Endothelial cell of umbilical vein (primary cell): ENCODE measurements at regions not wholly inside any gene's neighbourhood (a gene's known extent, or its start where the extent isn't known, plus 50 kb on each side); places are given as distances from the start of the nearest gene placed in this dataset.
A peak's percentile ranks its signal among the peaks of the same experiment; 100 is the strongest.

Experiments used
- BruUV-seq: library from RNA; stranded (reverse); fragments of 400-500 nt; replicated peaks from 2 replicates; lab custom pipeline; 2021; lab: Mats Ljungman, UMichigan
- CTCF ChIA-PET: fragments of 300-600, 350-600 bp; sonication (Branson Sonifier 250); formaldehyde crosslinking; loops from one replicate; lab custom pipeline; 2021; ENCODE audit warnings: antibody characterized with exemption, inconsistent platforms; lab: Charles Lee
- POLR2A ChIA-PET: fragments of 300-600, 350-600 bp; sonication (Branson Sonifier 250); formaldehyde crosslinking; loops from one replicate; lab custom pipeline; 2021; ENCODE audit warnings: antibody characterized with exemption, inconsistent platforms; lab: Charles Lee
- DNase-seq: peaks from one replicate; pipeline ENCODE4 v3.0.0-alpha.2; 2011; ENCODE audit warnings: low read depth, low spot score
- FAIRE-seq: peaks from 2 replicates; lab custom pipeline; 2011; peaks lifted over from hg19 to GRCh38; lab: Jason Lieb, UNC
- H2AFZ ChIP-seq: 2 replicates; pipeline ENCODE4 v1.6.0; 2012; ENCODE audit warnings: low read depth, low read length, control low read depth, inconsistent platforms
- H3K27ac ChIP-seq: 2 replicates; pipeline ENCODE4 v1.5.1; 2011; ENCODE audit warnings: low read depth, mild to moderate bottlenecking, control low read depth, low read length, moderate library complexity; ENCODE audit not compliant: insufficient read depth
- H3K27me3 ChIP-seq, 2 experiments: 2 replicates each; pipeline versions ENCODE4 v1.6.0 to v1.6.1; 2011; ENCODE audit warnings: low read length in 2 of 2, mixed read lengths in 1 of 2; ENCODE audit not compliant: control insufficient read depth in 2 of 2, insufficient read depth in 2 of 2
- H3K36me3 ChIP-seq, 2 experiments: 2 replicates in 1 of 2; 3 replicates in 1 of 2; pipeline ENCODE4 v1.5.1; 2011; ENCODE audit warnings: low read length in 2 of 2, mild to moderate bottlenecking in 1 of 2, moderate library complexity in 1 of 2; ENCODE audit not compliant: control insufficient read depth in 2 of 2, insufficient read depth in 2 of 2; ENCODE audit errors: extremely low read depth in 1 of 2
- H3K4me1 ChIP-seq: 3 replicates; pipeline ENCODE4 v1.5.1; 2011; ENCODE audit warnings: mild to moderate bottlenecking, low read length; ENCODE audit not compliant: control insufficient read depth, insufficient read depth; ENCODE audit errors: extremely low read depth
- H3K4me2 ChIP-seq: 2 replicates; pipeline ENCODE4 v1.6.1; 2011; ENCODE audit warnings: low read length, control low read depth, mixed read lengths; ENCODE audit not compliant: insufficient read depth
- H3K4me3 ChIP-seq, 3 experiments: fragments of 200-600 bp in 1 of 3; sonication (generic), shearing (Covaris generic) in 1 of 3; replicated peaks in 1 of 3; 2 replicates each; pipeline ENCODE4 v1.5.1; 2011 to 2016; ENCODE audit warnings: control low read depth in 3 of 3, low read length in 3 of 3, mild to moderate bottlenecking in 2 of 3, inconsistent platforms in 1 of 3, low read depth in 1 of 3, moderate library complexity in 1 of 3; ENCODE audit not compliant: insufficient read depth in 1 of 3
- H3K79me2 ChIP-seq: 2 replicates; pipeline ENCODE4 v1.6.0; 2012; ENCODE audit warnings: low read length, inconsistent platforms; ENCODE audit not compliant: control insufficient read depth, insufficient read depth
- H3K9ac ChIP-seq: replicated peaks from 2 replicates; pipeline ENCODE3; 2011; ENCODE audit warnings: low read length, control low read depth; ENCODE audit not compliant: insufficient read depth; ENCODE audit errors: extremely low read depth
- H3K9me1 ChIP-seq: replicated peaks from 3 replicates; pipeline ENCODE4 v1.6.0; 2011; ENCODE audit warnings: mild to moderate bottlenecking, low read length; ENCODE audit not compliant: control insufficient read depth, insufficient read depth; ENCODE audit errors: extremely low read depth
- H3K9me3 ChIP-seq: replicated peaks from 2 replicates; pipeline ENCODE4 v1.5.1; 2012; ENCODE audit warnings: low read length, inconsistent platforms; ENCODE audit not compliant: control insufficient read depth, insufficient read depth
- H4K20me1 ChIP-seq: replicated peaks from 2 replicates; pipeline ENCODE3; 2011; ENCODE audit warnings: mild to moderate bottlenecking, low read length; ENCODE audit not compliant: control insufficient read depth, insufficient read depth; ENCODE audit errors: extremely low read depth
- CTCF ChIP-seq, 2 donors: IDR thresholded peaks; 1 replicate in 1 of 2; 2 replicates in 1 of 2; pipeline ENCODE4 v1.5.1; 2011; ENCODE audit warnings: low read length in 2 of 2, mild to moderate bottlenecking in 2 of 2, moderate library complexity in 2 of 2, control low read depth in 1 of 2, inconsistent platforms in 1 of 2, low read depth in 1 of 2; ENCODE audit not compliant: insufficient read depth in 1 of 2; ENCODE audit errors: extremely low read depth in 1 of 2
- EZH2 ChIP-seq: IDR thresholded peaks from 2 replicates; pipeline ENCODE4 v1.6.1; 2012; ENCODE audit warnings: borderline replicate concordance, low read depth, mild to moderate bottlenecking, moderate library complexity, low read length, inconsistent platforms; ENCODE audit not compliant: severe bottlenecking
- FOS ChIP-seq: IDR thresholded peaks from 2 replicates; pipeline ENCODE4 v1.6.1; 2011; ENCODE audit warnings: mild to moderate bottlenecking, low read length, moderate library complexity, borderline replicate concordance; ENCODE audit not compliant: insufficient read depth
- GATA2 ChIP-seq: IDR thresholded peaks from 2 replicates; pipeline ENCODE4 v1.7.0; 2011; ENCODE audit warnings: low read depth, mild to moderate bottlenecking, moderate library complexity, mixed read lengths, low read length; ENCODE audit not compliant: insufficient read length, insufficient read depth
- JUN ChIP-seq: IDR thresholded peaks from 2 replicates; pipeline ENCODE4 v1.6.1; 2011; ENCODE audit warnings: borderline replicate concordance, low read depth; ENCODE audit not compliant: insufficient read length, insufficient read depth
- MYC ChIP-seq: IDR thresholded peaks from one replicate; pipeline ENCODE4 v1.6.1; 2011; ENCODE audit warnings: mild to moderate bottlenecking, low read depth, low read length
- POLR2A ChIP-seq: IDR thresholded peaks from 2 replicates; pipeline ENCODE4 v1.6.1; 2012; ENCODE audit warnings: low read depth, mild to moderate bottlenecking, control low read depth, low read length
- POLR2AphosphoS5 ChIP-seq: IDR thresholded peaks from 2 replicates; pipeline ENCODE4 v1.6.1; 2012; ENCODE audit warnings: low read depth, mild to moderate bottlenecking, control low read depth, low read length, moderate library complexity; ENCODE audit not compliant: insufficient read depth
- dilution Hi-C: fragments of 300-500 bp; cut with MboI; formaldehyde crosslinking; loops from one replicate; pipeline ENCODE4 v1.15.0; 2019; ENCODE audit warnings: low sequenced_read_pairs; ENCODE audit not compliant: extremely low pct_ligation_motif_present
- intact Hi-C: fragments of 100-400 bp; cut with micrococcal nuclease; formaldehyde crosslinking; loops from one replicate; pipeline ENCODE4 v1.10.0; 2022
- TF ChIP-seq, protein P1 (sequence below): IDR thresholded peaks from 2 replicates; pipeline ENCODE4 v1.6.1; 2011; ENCODE audit not compliant: insufficient read depth, insufficient read length

DNA sequence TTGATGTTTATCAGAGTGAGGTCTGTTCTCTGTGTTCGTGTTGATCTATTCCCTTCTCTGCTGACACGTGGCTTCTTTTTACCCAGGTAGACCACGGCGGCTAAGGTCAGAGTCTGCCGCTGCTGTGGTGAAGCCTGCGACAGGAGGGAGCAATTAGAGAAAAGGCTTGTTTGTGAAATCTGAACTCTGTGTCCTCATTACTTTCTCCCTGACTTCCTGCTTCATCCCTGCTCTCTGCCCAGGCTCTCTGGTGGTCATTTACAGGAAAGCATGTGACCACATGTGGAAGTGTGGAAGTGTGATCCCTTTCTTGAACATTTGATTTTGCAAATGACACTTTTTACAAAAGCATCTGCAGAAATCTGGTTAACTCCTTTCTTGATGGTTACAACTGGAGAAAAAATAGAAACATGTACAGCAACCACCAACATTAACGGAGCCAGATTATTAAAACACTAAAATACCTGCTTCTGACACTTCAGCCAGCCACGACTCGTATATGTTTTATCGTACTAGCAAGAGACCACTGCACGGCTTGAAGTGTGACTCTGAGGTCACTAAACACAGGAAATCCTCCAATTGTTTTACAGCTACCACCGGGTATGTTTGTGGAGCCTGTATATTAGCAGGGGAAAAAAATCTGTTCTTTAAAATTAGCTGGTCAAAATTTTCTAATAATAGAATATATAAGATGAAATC is 388.6 kb upstream of the TMPO start:
- intact Hi-C loops (loop anchor here (1.0 to 5.0 kb wide), 5 partner anchors 28 to 984 kb away; partner anchors contain the start of genes SLC25A3 and TMPO), dilution Hi-C loops (no loop called here)
- peak; percentile 90 for FAIRE-seq
- Histone ChIP-seq H3K79me2 (no peaks in the 10 kb centered on the region), H3K4me2 (peak overlapping the region; percentile 88), H3K9me3 (no peaks in the 10 kb centered on the region), H3K27ac (peak overlapping the region; percentile 95), H3K4me3 (peak overlapping the region in 1 of 3 experiments; percentile 30), H3K4me1 (peaks cover 22% of the 10 kb centered on the region), H2AFZ (peak overlapping the region; percentile 92), H3K9me1 (no peaks in the 10 kb centered on the region), H3K9ac (peak overlapping the region; percentile 45), H3K36me3 (no peaks in the 10 kb centered on the region), H3K27me3 (no peaks in the 10 kb centered on the region), H4K20me1 (no peaks in the 10 kb centered on the region)
- CTCF ChIA-PET = no interaction called here
- DNase-seq = peak; percentile 82
- POLR2A ChIA-PET = no interaction called here
- TF ChIP-seq POLR2AphosphoS5 (peak; percentile 29), GATA2 (no peak), FOS (no peak), EZH2 (no peak), CTCF (IDR thresholded peaks at IDR 0.05; ENCODE audit: extremely low read depth in 1 of 2, insufficient read depth in 1 of 2, low read depth in 1 of 2, low read length in 2 of 2) (no peak), POLR2A (no peak), JUN (peak; percentile 27), MYC (no peak)
- TF ChIP-seq, protein P1, sequence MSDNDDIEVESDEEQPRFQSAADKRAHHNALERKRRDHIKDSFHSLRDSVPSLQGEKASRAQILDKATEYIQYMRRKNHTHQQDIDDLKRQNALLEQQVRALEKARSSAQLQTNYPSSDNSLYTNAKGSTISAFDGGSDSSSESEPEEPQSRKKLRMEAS = no peak
- TSS peak; percentile 85 for BruUV-seq
